Pancreas (tissue), 10 donors: ENCODE measurements at regions not wholly inside any gene's neighbourhood (a gene's known extent, or its start where the extent isn't known, plus 50 kb on each side); places are given as distances from the start of the nearest gene placed in this dataset.

Experiments used
- ATAC-seq, 4 donors: fragments of 200-7000 bp; cut with Tn5 transposase; one replicate each; pipeline versions ENCODE4 v1.8.0 to v1.9.1; 2020; ENCODE audit warnings: mild to moderate bottlenecking in 4 of 4, moderate library complexity in 4 of 4
- DNase-seq, 6 donors: peaks; one replicate each; pipeline ENCODE4 v3.0.0-alpha.2; 2020
- FAIRE-seq: peaks from 2 replicates; lab custom pipeline; 2012; peaks lifted over from hg19 to GRCh38; lab: Jason Lieb, UNC
- H3K27ac ChIP-seq, 4 donors: fragments of 200-600 bp; sonication (generic); 1 replicate in 3 of 4; 2 replicates in 1 of 4; pipeline versions ENCODE4 v1.5.0 to v1.8.0; 2020
- H3K27me3 ChIP-seq, 4 donors: fragments of 200-600 bp; one replicate each; pipeline ENCODE4 v1.8.0; 2021
- H3K36me3 ChIP-seq, 3 donors: fragments of 200-600 bp; sonication (generic) in 1 of 3; one replicate each; pipeline versions ENCODE4 v1.5.0 to v1.8.0; 2020 to 2021
- H3K4me1 ChIP-seq, 3 donors: fragments of 200-600 bp; one replicate each; pipeline ENCODE4 v1.8.0; 2021
- H3K4me3 ChIP-seq, 4 donors: fragments of 200-600 bp; sonication (generic) in 2 of 4; one replicate each; pipeline versions ENCODE4 v1.5.0 to v1.8.0; 2020 to 2021
- H3K9me3 ChIP-seq, 4 donors: fragments of 200-600 bp; one replicate each; pipeline ENCODE4 v1.8.0; 2021
- WGBS, 2 donors: extraction: QIAGEN DNeasy Blood & Tissue Kit; methylation state at CpG; one replicate each; pipeline ENCODE4 v1.1.7; 2013; 5-methylcytosine and 5-hydroxymethylcytosine counted together
- intact Hi-C, 3 donors: fragments of 100-400 bp; cut with DNase I; formaldehyde crosslinking; loops; one replicate each; pipeline versions ENCODE4 v1.11.1 to v1.14.2; 2022
- TF ChIP-seq, protein P1 (sequence below), 4 donors: fragments of 200-600 bp; sonication (generic) in 3 of 4; IDR thresholded peaks; one replicate each; pipeline versions ENCODE4 v1.5.0 to v1.8.0; 2021; ENCODE audit warnings: antibody characterized with exemption in 4 of 4
- donor health status: healthy with polysubstance abuse.
- donor health status: DM: no; HTN: no; CAD: no; lungs with moderate emphysema.
- donor health status: DM: no; HTN: no; CAD: no.
- donor health status: control.
- donor health status: control.
- donor health status: Bipolar disorder and iron deficiency.
- donor health status: DM: yes; HTN: yes; CAD: no.
- donor health status: DM: no; HTN: no; CAD: no.
- donor health status: DM: no; HTN: no; CAD: no.
- donor health status: DM: yes; HTN: yes; CAD: no.

DNA sequence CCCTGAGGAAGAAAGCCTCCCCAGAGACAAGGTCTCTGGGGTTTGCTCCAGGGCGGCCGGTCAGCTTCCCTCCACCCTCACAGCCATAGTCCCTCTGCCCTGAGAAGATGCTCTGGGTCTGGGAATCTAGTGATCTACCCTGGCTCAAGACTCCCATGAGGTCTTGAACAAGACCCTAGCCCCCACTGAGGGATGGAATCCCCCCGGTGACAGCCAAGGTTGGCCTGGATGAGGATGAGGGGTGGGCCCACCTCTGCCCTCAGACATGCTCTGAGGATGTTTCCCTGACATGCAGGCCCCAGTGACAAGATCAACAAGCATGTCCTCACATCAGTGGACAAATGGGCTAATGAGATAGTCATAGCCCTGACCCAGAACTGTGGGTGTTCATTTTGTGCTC lies 138.6 kb downstream of the C5orf15 start:
- no peaks in the 10 kb centered on the region for H3K27me3 ChIP-seq
- TF ChIP-seq, protein P1, sequence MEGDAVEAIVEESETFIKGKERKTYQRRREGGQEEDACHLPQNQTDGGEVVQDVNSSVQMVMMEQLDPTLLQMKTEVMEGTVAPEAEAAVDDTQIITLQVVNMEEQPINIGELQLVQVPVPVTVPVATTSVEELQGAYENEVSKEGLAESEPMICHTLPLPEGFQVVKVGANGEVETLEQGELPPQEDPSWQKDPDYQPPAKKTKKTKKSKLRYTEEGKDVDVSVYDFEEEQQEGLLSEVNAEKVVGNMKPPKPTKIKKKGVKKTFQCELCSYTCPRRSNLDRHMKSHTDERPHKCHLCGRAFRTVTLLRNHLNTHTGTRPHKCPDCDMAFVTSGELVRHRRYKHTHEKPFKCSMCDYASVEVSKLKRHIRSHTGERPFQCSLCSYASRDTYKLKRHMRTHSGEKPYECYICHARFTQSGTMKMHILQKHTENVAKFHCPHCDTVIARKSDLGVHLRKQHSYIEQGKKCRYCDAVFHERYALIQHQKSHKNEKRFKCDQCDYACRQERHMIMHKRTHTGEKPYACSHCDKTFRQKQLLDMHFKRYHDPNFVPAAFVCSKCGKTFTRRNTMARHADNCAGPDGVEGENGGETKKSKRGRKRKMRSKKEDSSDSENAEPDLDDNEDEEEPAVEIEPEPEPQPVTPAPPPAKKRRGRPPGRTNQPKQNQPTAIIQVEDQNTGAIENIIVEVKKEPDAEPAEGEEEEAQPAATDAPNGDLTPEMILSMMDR (IDR thresholded peaks at IDR 0.05): no peak
- DNase-seq (no peak), ATAC-seq (no peak), FAIRE-seq (no peak)
- WGBS, 2 donors: 89 to 93% methylated on average over 3 of the region's 3 CpGs
- H3K4me1 ChIP-seq: no peaks in the 10 kb centered on the region
- H3K4me3 ChIP-seq: no peak overlapping the region
- H3K9me3 ChIP-seq: no peaks in the 10 kb centered on the region
- no peak overlapping the region for H3K27ac ChIP-seq
- no peaks in the 10 kb centered on the region for H3K36me3 ChIP-seq
- intact Hi-C loops: no loop called here

DNA sequence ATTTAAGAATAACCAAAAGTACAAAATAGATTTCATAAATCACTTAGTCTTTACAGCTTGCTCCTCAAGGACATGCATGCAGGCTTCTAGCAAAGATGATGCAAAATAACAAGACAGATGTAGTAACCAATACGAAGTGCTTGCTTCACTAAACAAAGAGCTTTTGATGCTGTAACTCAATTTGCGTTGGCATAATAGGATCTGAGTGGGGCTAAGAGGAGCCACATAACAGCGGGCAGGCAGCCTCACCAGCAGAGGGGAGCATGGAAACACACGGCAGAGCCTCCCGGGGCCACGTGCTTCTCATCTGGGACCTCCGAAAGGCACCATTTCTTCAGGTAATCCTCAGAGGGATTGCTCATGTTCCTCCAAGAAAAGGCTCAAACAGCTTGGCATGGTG lies 139.7 kb downstream of the C5orf15 start:
- H3K4me1 ChIP-seq: no peaks in the 10 kb centered on the region
- no peak for DNase-seq
- TF ChIP-seq, protein P1 (IDR thresholded peaks at IDR 0.05): no peak
- no peak overlapping the region for H3K4me3 ChIP-seq
- H3K36me3 ChIP-seq: no peaks in the 10 kb centered on the region
- no peak for FAIRE-seq
- no peak for ATAC-seq
- 76 to 83% methylated on average over 7 of the region's 7 CpGs for WGBS, 2 donors
- H3K9me3 ChIP-seq: no peaks in the 10 kb centered on the region
- no peaks in the 10 kb centered on the region for H3K27me3 ChIP-seq
- intact Hi-C loops: no loop called here
- H3K27ac ChIP-seq: no peak overlapping the region

DNA sequence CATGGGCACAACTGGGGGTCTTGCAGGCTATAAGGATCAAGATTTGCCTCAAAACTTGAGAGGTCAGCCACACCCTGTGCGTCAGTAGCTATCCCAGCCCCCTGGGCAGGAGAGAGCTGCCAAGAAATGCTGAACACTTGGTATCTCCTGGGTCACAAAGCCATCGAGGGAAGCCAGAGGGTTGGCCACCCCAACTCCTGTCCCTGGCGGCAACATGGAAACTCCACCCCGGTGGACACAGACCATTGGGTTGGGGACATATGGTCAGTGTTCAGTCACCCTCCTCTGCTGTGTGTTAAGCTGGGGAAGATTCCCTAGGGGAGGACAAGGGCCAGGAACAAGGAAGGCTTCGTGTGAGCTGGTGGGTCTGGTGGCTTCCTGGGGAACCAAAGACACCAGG lies 140.6 kb downstream of the C5orf15 start:
- Histone ChIP-seq H3K36me3 (no peaks in the 10 kb centered on the region), H3K27me3 (no peaks in the 10 kb centered on the region), H3K9me3 (no peaks in the 10 kb centered on the region), H3K4me1 (no peaks in the 10 kb centered on the region), H3K27ac (no peak overlapping the region), H3K4me3 (no peak overlapping the region)
- WGBS, 2 donors: 66 to 77% methylated on average over 5 of the region's 5 CpGs
- intact Hi-C loops: no loop called here
- TF ChIP-seq, protein P1 (IDR thresholded peaks at IDR 0.05): no peak
- FAIRE-seq (no peak), DNase-seq (no peak), ATAC-seq (no peak)

DNA sequence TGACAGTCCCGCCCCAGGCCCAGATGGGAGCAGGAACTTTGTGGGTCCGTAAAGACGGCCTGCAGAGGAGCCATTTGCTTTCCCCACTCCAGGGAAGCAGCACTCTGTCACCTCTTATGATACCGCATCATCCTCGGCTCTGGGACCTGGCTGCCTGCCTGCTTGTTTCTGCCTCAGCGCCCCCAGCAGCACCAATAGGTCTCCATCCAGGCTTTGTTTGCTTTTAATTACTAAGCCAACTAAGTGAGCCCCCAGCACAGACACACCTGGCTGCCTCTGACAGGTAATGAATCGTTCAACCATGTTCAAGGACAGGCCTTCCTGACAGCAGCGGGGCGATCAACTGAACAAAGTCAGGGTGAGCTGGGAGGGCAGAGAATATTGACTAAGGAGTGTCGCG lies 141.4 kb downstream of the C5orf15 start:
- H3K4me1 ChIP-seq: no peaks in the 10 kb centered on the region
- H3K27me3 ChIP-seq: no peaks in the 10 kb centered on the region
- no peaks in the 10 kb centered on the region for H3K36me3 ChIP-seq
- H3K4me3 ChIP-seq: no peak overlapping the region
- 40 to 47% methylated on average over 11 of the region's 11 CpGs for WGBS, 2 donors
- FAIRE-seq (no peak), ATAC-seq (peak; percentile 31 to 82 (median 80)), DNase-seq (peak in 3 of 6 donors; percentile 24 to 34 (median 28))
- no peaks in the 10 kb centered on the region for H3K9me3 ChIP-seq
- no peak overlapping the region for H3K27ac ChIP-seq
- intact Hi-C loops: no loop called here
- TF ChIP-seq, protein P1 (IDR thresholded peaks at IDR 0.05): no peak

DNA sequence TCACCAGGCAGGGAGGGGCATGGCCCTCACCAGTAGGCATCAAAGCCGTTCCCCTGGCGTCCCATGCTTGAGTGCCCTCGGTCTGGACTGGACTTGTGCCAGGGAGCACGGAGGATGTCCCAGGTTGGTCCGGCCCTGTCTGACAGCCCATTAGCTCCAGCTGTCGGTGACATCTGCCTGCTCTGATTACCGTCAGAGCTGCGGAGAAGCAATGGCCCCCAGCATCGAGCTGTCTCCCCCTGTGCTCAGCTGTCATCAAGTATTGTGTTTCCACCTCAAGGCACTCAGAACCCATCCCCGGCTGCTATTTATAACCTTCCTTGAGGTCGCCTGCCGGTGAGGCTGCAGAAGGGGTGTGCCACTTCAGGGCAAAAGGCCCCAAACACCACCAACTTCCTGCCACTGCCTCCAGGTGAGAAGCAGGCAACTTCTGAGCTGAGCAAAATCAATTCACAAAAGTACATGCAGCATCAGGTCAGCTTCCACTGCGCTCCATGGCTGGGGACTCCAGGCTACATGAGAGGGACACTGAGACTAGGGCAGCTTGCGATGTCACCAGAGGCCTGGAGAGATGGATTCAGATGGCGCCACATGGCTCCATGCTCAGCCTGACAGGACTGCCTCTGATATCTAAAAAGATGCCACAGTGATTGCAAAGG lies 142.7 kb downstream of the C5orf15 start:
- TF ChIP-seq, protein P1 (IDR thresholded peaks at IDR 0.05): no peak
- DNase-seq (peak in 2 of 6 donors; percentile 35 to 41), ATAC-seq (peak in 2 of 4 donors; percentile 42 to 71), FAIRE-seq (no peak)
- intact Hi-C loops: no loop called here
- Histone ChIP-seq H3K36me3 (no peaks in the 10 kb centered on the region), H3K27ac (no peak overlapping the region), H3K4me1 (peaks cover 0 to 11% (median 0%) of the 10 kb centered on the region in 3 donors), H3K27me3 (no peaks in the 10 kb centered on the region), H3K4me3 (no peak overlapping the region), H3K9me3 (no peaks in the 10 kb centered on the region)
- 82% methylated on average over 15 of the region's 15 CpGs for WGBS, 2 donors
